Cerebellar nuclear complex (tissue), 1 donor: ENCODE measurements at regions not wholly inside any gene's neighbourhood (a gene's known extent, or its start where the extent isn't known, plus 50 kb on each side); places are given as distances from the start of the nearest gene placed in this dataset.

Experiments used
- DNase-seq, 2 experiments: peaks; one replicate each; lab custom pipeline; 2025; lab: John Stamatoyannopoulos, UW

DNA sequence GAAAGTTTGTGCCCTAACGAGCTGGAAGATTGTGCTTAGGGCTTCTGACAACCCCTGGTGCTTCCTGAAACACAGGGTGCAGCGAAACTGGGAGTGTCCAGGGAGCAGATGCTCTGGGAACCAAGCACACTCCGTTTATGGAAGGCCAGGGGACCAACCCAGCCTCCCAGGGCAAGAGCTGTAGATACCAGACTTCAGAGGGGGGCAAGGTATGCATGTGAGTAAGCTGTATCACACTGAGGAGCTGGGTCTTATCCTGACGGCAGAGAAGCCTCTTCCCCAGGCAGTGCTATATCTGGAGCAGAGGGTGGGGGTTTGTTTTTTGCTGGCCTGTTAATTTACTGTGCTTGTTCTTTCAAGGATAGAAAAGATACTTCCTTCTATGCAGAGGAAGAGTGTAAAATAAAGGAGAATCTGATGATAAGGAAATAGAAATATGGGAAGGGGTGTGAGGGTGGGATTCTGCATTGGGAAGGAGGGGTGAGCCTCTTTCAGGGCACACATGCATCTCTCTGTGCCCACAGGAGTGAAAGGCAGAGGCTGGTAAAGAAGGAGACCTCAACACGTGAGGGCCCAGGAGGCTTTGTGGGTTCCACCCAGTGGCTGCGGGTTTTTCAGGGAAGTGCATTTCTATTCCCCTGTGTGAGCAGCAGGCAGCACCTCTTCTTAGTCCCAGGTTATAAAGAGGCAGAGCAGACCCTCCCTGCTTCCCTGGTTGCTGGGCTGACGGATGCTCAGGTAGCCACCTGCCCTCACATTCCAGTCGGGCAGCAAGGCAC, 314.1 kb downstream of the TCERG1L start:
- no peak for DNase-seq

DNA sequence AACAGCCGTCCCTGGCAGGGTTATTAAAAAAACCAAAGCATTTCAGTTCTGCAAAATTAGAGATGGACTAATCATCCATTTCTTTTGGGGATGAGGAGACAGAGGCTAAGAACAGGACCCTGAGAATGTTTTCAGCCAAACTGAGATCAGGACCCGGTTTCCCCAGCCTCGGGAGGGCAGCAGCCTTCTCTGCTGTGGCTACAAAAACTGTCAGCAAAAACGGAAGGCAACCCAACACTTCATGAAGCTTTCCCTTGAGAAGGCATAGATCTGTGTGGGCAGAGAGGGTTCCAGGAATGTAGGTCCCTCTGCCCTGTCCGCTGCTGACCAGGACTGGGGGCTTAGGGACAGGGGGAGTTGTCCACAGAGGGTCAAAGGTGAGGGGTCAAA, 313.5 kb downstream of the TCERG1L start:
- DNase-seq = no peak

DNA sequence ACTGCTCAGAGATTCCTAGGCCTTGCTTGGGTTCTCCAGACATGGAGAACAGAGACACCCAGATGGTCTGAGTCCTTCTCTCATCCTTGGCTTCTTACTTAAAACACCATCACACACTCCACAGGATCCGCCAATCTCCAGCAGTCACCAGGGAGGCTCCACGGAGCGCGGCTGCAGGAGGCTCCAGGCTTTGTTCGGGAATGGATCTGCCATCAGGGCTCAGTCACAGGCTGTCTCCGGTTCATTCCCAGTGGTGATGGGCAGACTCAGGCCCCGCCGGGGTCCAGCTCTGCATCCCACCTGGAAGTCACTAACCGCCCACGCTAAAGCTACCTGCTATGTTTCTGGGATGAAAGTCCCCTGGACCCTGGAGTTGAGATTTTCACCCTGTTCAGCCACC, 312.9 kb downstream of the TCERG1L start:
- DNase-seq = no peak

DNA sequence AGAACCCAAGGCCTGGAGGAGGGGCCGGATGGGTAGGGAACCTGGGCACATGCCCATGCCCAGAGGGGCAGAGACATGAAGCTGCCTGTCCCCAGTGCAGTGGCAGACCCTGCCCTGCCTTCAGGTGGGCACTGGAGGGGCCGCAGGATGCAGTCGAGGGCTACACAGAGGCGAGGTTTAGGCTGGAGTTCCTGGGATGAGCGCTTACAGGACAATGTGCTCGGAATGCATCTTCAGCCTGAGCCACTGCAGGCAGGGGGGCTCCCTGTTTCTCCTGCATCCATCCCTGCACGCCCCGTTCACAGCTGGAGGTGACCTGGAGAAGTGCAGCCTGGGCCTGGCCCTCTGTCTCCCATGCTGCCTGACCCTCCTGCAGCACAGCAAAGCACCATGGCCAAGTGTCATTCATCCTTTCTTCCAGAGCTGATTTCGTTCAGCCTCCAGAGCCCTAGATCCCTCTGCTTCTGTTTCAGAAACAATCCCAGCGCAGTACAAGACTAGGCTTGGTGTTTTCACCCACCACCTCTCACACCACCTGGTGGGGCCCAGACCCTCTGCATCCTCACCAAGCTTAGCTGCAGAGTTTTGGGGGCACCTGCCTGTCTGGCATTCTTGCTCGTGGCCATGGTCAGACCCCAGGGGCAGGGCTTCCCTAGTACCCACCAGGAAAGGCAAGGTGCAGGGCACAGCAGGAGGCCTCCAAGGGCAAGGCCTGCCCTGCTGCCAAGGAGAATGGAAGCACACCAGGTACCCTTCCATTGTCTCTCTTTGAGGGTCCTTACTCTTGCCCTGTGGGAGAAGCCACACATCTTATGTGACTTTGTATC, 311.9 kb downstream of the TCERG1L start:
- no peak for DNase-seq

DNA sequence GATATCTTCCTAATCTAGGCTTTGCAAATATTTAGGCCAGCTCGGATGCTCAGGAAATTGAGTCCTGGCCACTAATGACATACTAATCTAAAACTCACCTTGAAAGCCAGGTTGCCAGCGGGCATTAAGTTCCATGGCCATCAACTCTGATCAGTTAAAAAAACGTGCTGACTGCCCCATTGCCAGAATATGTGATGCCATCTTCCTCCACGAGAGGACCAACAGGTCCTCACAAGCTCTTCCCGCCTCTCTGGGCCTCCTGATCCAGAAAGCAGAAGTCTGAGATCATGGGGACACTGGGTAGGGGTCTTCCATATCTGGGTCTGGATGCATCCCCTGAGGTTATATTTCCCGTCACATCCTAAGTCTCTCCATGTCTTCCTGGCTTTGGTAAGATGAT, 311.3 kb downstream of the TCERG1L start:
- no peak for DNase-seq

DNA sequence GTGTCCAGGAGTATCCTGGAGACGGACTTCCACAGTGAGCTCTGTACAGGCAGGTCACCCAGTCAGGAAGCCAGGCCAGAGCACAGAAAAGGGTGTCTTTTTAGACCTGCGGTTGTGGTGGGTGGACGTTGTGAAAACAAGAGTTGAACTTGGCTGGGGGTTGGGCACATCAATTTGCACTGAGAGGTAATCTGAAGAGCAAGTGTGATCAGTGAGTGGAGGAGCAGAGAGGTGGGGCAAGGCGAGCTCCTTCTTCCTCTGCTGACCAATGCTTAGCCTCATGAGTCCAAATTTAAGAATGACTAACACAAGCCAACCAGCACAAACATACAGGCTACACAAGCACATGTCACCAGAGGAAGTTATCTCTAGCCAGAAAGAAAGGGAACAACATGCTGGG, 310.8 kb downstream of the TCERG1L start:
- DNase-seq = no peak

DNA sequence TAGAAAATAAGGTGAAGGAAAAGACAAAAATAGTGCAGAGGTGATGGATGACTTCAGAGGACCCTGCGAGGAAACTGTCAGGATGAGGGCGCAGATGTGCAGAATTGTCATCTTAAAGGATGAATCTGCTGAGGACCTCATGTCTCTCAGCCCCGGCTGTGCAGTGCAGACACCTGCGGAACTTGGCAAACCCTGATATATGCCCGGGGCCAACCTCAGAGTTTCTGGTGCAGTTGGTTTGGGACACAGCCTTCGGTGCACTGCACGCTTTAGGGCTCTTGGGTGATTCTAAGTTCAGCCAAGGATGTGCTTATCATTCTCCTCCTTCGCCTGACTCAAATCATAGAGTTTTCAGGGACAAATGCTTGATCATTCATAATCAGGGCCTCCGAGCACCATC, 310.1 kb downstream of the TCERG1L start:
- no peak for DNase-seq

DNA sequence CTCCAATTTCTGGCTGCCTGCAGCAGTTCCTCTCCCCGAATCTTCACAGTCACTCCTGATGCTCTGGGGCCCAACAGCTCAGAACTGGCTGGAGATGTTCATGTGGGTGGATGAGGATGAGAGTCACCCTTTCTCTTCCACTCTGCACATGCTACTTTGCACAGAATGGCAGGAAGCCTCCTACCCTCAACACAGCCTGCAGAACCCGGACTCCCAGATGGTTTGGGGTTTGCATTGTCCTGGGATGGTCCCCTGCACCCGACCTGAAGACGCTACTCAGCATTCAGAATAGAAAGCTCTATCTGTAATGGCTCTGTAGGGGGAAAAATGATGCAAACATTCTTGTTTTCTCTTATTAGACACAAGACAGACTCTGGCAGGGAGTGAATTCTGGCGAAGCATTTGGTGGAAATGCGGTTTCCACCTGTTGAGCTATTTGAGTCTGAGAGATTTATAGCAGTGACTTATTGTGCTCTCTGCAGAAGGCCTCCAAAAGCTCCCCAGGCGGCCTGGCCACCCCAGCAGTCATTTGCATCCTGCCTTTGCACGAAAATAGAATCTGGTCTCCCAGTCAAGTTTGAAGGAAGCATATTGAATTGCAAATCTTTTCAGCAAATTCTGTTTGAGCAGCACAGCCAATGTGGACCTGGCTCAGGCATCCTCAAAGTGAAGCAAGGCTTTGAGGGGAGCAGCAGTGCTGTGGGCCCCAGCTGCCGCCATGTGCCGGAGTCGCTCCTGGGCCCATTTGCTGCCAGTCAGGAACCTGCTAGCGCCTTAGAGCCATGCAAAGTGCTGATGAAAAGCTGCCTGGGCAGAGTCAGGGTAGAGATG, 309.3 kb downstream of the TCERG1L start:
- DNase-seq = no peak

DNA sequence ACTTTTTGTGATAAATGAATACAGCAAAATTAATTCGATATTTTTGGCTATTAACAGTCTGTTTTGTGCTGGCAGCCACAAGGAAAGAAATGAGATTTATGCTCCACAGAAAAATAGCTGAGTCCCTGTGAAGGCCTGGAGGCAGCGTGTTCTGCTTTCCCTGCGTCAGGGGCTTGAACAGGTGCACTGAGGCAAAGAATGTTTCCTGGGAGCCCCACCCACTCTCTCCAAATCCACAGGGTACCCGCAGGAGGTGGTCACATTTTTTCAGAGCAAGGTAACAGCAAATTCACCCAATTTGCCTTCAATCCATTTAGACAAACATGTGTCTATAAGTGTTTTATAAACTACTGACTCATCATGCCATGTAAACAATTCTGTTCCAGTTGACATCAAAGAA, 308.1 kb downstream of the TCERG1L start:
- DNase-seq = no peak

DNA sequence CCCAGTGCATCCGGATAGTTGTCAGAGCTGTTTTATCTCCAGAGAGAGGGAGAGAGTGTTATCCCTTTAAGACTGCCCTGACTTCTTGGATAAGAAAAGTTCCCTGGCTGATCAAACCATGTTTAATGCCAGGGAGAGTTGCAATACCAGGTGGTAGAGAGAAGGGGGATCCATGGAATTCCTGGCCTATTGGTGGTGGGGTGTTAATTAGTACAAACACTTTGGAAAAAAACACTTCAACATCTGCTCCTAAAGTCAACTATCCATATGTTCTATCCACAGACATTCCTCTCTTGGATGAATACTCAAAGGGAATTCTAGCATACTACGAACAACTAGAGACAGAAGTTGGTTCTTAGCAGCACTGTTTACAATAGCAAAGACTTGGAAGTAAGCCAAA, 307.2 kb downstream of the TCERG1L start:
- DNase-seq = no peak

DNA sequence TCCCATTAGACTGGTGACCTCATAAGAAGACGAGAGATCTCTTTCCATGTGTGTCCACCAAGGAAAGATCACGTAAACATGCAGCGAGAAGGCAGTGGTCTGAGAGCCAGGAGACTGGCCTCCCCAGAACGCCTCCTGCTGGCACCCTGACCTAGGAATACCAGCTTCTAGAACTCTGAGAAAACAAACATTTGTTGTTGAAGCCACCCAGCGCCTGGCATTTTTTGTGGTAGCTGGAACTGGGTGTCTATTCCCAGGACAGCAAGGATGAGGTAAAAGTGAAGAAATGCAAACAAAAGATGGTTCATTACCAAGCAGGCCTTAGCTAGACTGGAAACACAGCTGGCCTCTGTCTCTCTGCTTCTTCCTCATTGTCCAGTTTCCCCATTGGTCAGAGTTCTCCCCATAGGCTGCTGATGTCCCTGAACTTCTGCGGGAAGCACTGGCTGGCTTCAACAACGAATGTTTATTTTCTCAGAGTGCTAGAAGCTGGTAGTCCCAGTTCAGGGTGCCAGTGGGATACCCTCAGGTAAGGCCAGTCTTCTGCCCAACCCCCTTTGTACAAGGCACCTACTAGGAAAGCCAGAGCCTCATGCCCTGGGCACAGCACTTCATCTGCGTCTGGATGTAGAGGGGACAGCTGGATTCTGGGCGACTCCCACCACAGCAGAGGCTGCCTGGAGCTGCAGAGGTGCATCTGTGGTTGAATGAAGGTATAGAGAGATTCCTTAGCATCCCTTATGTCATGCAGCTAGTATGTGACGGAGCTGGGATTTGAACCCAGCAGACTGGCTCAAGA, 304.9 kb downstream of the TCERG1L start:
- DNase-seq = no peak

DNA sequence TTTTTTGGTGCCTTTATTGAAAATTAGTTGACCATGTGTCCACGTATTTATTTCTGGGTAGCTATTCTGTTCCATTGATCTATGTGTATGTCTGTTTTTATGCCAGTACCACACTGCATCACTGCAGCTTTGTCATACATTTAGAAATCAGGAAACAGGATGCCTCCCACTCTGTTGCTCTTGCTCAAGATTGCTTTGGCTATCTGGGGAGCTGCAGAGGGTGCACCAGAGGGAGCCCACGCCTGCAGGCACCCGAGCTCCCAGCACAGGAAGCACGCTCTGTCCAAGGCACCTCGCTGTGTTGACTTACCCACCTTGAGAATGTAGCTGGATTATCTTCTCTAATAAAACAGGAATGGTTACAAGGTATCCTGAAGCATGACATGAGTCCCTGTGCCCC, 301.7 kb downstream of the TCERG1L start:
- no peak for DNase-seq

DNA sequence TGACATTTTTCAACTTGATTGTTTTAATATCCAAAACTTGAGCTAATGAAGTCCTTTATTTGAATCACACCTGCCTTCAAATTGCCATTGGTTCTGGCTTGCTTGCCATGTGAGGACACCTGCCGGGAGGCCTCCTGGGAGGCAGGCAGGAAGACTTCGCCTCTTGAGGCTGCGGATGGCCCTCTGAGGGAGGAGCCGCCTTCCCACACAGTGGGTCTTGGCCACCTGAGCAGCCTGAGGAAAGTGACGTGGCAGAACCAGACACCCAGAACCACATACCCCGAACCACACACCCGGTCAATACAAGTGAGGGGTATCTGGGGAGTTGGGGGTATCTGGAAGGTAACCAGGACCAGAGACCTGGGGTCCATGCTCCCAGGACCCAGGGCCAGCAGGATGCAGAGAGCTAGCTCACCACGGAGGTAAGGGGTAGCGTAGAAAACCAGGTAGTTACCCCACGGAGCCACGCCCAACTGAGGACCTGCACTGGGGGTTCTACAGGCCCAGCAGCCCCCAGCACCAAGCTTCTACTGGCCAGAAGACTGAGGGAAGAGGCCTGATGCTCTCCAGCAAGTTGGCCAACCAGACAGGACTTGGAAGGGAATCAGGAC, 300.5 kb downstream of the TCERG1L start:
- no peak for DNase-seq

DNA sequence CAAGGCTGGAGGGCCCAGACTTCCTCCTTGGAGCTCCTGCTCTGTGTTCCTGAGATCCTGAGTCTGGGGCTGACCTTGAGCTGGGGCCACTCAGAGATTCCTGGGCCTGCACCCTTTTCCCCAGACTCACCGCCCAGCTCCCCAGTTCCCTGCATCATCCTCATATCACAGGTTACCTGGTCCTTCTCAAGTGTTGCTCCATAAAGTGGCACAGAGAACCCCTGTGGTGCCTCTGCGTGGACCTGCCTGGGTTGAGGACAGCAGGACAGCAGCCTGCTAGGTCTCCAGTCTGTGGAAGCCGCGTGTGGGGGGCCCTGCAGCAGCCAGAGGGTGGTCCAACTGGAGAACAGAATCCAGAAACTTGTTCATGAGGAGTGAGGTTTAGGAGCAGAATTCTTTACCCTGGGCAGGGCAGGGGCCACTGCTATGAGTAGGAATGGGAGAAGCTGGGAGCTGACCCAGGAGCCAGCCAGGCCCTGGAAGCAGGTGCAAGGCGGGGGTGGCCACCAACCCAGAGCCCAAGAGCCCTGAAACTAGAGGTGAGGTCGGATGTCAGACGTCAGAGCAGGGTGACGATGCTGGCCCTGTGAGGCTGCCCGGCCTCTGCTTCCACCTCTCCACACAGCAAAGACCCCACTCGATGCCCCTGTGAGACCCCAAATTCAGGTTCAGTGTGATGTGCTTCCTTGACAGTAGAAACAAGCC, 299.4 kb downstream of the TCERG1L start:
- DNase-seq = no peak

DNA sequence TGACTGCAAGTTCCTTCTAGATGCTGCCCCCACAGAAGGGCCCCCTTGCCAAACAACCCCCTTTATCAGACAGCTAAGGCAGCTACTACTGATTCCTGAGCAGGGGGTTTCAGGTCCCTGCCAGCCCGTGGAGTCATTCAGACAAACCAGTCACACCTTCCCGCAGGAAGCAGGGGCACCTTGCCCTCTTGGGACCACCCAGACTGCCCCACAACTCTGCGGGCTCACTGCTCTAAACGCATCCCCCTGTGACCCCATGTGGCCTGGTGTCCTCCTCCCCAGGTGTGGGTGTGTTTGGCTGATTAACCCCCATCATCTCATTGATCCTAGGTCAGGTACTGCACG, 298.9 kb downstream of the TCERG1L start:
- no peak for DNase-seq

DNA sequence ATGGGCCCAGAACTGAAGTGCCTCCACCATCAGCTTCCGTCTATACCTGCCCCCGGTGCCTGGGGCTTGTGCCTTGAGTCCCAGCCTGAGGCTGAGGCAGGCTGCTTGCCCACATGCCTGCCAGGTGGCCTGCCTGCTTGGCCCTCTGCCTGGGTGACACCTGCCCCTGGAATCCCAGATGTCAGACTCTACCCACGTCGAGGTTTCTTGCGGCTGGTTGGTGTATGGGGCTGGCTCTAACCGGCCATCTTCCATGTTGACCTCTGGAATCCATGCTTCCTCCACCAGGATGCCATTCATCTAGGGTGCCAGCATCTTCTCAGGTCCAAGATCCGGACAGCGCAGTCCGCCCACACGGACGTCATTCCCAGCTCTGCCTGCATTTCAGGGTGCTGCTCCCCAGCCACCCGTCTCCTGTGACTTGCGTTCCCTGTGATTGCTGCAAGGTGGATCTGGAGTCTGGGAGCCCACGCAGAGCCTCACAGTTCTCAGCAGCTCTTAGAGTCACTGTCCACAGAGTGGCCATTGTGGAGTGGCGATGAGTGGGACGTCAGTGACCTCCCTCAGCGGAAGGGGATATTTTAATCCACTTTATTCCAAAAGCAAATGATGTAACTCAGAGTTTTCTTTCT, 298.1 kb downstream of the TCERG1L start:
- no peak for DNase-seq

DNA sequence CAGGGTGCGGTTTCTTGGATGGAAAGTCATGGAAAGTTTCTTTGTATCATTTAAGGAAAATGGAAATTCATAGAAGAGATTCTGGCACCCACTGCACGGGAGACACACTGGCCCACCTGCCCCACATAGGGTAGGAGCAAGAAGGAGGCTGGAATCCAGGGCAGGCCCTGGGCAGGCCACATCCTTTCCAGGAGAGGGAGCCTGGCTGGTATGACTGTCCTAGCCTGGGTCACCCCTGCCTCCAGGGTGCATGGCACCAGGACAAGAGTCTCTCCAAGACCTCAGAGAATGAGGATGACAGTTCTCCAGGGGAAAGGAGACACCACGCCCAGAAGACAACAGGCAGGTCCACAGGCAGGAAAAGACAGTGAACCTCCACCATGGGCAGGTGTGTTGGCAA, 297.2 kb downstream of the TCERG1L start:
- no peak for DNase-seq

DNA sequence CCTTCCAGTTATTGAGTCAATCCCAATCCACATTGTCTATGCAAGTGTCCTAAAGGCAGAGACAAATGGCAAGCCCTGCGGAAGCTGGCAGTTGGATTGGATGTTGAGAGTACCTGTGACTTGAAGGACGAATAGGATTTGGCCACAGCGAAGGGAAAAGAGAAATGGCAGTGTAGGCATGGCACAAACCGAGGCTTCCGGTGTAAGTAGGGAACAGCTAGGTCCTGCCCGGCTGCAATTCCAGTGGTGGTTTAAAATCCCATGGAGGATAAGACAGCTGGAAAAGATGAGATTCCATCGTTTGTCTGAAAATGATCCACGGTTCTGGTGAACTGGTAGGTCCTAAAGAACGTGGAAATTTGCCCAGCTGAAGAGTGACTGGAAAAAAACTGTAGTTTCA, 296.2 kb downstream of the TCERG1L start:
- DNase-seq = no peak

DNA sequence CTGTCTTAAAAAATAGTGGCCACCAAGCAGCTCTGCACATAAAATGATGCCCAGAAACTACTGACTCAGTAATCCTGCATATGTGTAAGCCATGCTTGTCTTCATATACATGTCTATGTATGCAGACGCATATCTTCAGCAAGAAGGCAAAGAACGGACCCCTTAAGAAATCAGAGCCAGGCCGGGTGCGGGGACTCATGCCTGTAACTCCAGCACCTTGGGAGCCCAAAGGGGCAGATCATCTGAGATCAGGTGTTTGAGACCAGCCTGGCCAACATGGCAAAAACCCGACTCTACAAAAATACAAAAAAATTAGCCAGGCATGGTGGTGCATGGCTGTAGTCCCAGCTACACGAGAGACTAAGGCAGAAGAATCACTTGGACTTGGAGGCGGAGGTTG, 295.0 kb downstream of the TCERG1L start:
- DNase-seq = no peak

DNA sequence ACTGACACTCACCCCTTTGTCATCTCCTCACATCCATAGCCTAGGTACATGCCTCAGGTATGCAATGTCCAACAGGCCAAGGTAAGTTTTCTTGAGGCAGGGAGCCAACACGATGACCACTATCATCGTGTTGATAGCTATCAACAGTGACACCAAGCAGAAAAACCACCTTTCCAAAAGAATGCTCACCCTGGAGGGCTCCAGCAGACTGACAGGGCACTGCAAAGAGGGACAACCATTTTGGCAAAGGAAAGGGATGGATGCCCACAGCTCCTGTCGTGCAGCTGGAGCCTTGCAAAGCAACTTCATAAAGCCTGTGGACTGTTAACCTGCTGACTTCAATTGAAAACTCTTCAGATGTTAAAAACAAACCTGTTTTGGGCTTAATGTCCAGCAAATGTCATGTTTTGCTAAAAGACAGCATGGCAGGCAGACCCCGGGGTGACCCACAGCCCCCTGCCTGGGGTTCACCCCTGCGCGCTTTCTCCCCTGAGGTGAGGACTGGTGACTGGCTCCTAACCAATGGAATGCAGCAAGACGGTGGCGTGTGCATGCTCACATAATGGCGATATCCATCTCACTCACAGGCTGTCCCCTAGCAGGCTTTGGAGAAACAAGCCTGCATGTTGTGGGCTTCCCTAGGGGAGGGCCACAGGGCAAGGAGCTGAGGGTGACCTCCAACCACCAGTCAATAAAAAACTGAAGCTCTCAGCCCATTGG, 293.8 kb downstream of the TCERG1L start:
- DNase-seq = no peak
